Activated B cell treated with CpG ODN at 0.5 μM for 24 hours (primary cell): ENCODE measurements at regions not wholly inside any gene's neighbourhood (a gene's known extent, or its start where the extent isn't known, plus 50 kb on each side); places are given as distances from the start of the nearest gene placed in this dataset.

ENCODE experiments used
- ATAC-seq: fragments of 200-7000 bp; cut with Tn5 transposase; one replicate; pipeline ENCODE4 v1.10.0; 2021; ENCODE audit warnings: low read depth, mild to moderate bottlenecking, moderate library complexity
- CTCF ChIA-PET: fragments of 350-600 bp; sonication (Branson Sonifier 250); formaldehyde crosslinking; loops from one replicate; lab custom pipeline; 2021; ENCODE audit warnings: antibody characterized with exemption; lab: Charles Lee
- POLR2A ChIA-PET: fragments of 350-600 bp; sonication (Branson Sonifier 250); formaldehyde crosslinking; loops from one replicate; lab custom pipeline; 2021; ENCODE audit warnings: antibody characterized with exemption; lab: Charles Lee
- DNase-seq: peaks from one replicate; pipeline ENCODE4 v3.0.0; 2022
- H3K27ac Mint-ChIP-seq: one replicate; pipeline ENCODE4 v1.8.0; 2020; ENCODE audit warnings: mixed read lengths
- H3K27me3 Mint-ChIP-seq: one replicate; pipeline ENCODE4 v1.8.0; 2021; ENCODE audit warnings: mixed read lengths
- H3K36me3 Mint-ChIP-seq: one replicate; pipeline ENCODE4 v1.8.0; 2021; ENCODE audit warnings: low read depth, mixed read lengths
- H3K4me1 Mint-ChIP-seq: one replicate; pipeline ENCODE4 v1.8.0; 2021; ENCODE audit warnings: mixed read lengths
- H3K4me3 Mint-ChIP-seq: one replicate; pipeline ENCODE4 v1.8.0; 2020; ENCODE audit warnings: mild to moderate bottlenecking, mixed read lengths
- H3K9me3 Mint-ChIP-seq: one replicate; pipeline ENCODE4 v1.8.0; 2020; ENCODE audit warnings: mixed read lengths
- CTCF ChIP-seq: fragments of 200-600 bp; IDR thresholded peaks from one replicate; pipeline ENCODE4 v1.8.0; 2022; ENCODE audit warnings: antibody characterized with exemption, mild to moderate bottlenecking
- intact Hi-C: fragments of 100-400 bp; cut with micrococcal nuclease; formaldehyde crosslinking; loops from one replicate; pipeline ENCODE4 v1.15.1; 2024

DNA sequence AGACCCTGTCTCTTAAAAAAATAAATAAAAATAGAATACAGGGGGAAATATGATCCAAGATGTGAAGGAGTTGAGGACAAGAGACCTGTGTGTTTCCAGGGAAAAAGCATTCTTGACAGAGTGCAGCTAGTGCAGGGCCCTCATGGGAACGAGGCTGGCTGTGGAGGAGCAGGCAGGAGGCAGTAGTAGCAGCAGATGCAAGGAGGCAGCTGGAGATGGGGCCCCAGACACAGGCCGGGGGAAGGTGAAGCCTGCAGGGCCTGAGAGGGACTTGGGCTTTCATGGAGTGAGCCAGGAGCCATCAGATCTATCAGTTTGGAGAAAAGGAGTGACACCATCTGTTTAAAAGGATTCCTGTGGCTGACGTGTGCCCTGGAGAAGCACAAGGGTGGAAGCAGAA, 71.4 kb upstream of the ZNF438 start:
- intact Hi-C loops, result no loop called here
- no peak overlapping the region for H3K27ac Mint-ChIP-seq
- DNase-seq, result no peak
- H3K27me3 Mint-ChIP-seq, result peaks cover 2% of the 10 kb centered on the region
- no peak for TF ChIP-seq CTCF
- peaks cover 21% of the 10 kb centered on the region for H3K4me1 Mint-ChIP-seq
- POLR2A ChIA-PET, result no interaction called here
- ATAC-seq, result no peak
- no peaks in the 10 kb centered on the region for H3K36me3 Mint-ChIP-seq
- no peaks in the 10 kb centered on the region for H3K9me3 Mint-ChIP-seq
- no peak overlapping the region for H3K4me3 Mint-ChIP-seq
- CTCF ChIA-PET, result no interaction called here

GRCh38 chr10:31112961-31113360, 81.3 kb upstream of the ZNF438 start:
- POLR2A ChIA-PET, result no interaction called here
- ATAC-seq (no peak), DNase-seq (no peak)
- CTCF ChIA-PET, result no interaction called here
- TF ChIP-seq CTCF, result no peak
- H3K4me3 Mint-ChIP-seq, result no peak overlapping the region
- H3K36me3 Mint-ChIP-seq, result no peaks in the 10 kb centered on the region
- peaks cover 3% of the 10 kb centered on the region for H3K27me3 Mint-ChIP-seq
- intact Hi-C loops, result no loop called here
- H3K9me3 Mint-ChIP-seq, result no peaks in the 10 kb centered on the region
- H3K27ac Mint-ChIP-seq, result no peak overlapping the region
- H3K4me1 Mint-ChIP-seq, result no peaks in the 10 kb centered on the region

DNA sequence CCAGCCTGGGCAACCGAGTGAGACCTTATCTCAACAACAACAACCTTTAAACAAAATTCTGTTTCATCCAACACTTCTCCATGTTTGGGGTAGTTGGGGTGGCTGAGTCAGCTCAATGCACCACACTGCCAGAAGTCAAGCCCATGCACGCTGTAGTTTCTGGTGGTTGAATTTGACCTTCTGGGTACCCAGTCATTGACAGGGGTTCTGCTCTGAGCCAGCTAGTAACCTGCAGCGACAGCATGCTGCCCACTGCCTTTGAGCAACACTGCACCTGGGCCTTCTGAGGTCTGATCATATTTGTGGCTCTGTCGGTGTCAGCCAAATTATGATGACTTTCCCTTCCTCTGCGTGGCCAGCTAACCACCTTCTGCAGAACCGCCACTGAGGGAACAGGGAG, 84.6 kb upstream of the ZNF438 start:
- Mint-ChIP-seq H3K27ac (no peak overlapping the region), H3K27me3 (peaks cover 4% of the 10 kb centered on the region), H3K9me3 (no peaks in the 10 kb centered on the region), H3K36me3 (no peaks in the 10 kb centered on the region), H3K4me1 (no peaks in the 10 kb centered on the region), H3K4me3 (no peak overlapping the region)
- no peak for TF ChIP-seq CTCF
- ATAC-seq (no peak), DNase-seq (no peak)
- intact Hi-C loops, result no loop called here
- ChIA-PET CTCF (no interaction called here), POLR2A (interaction anchor here (0.6 kb wide), 1 partner anchor 40 kb away, joined by 5 read pairs; no protein-coding TSS in a partner anchor)

DNA sequence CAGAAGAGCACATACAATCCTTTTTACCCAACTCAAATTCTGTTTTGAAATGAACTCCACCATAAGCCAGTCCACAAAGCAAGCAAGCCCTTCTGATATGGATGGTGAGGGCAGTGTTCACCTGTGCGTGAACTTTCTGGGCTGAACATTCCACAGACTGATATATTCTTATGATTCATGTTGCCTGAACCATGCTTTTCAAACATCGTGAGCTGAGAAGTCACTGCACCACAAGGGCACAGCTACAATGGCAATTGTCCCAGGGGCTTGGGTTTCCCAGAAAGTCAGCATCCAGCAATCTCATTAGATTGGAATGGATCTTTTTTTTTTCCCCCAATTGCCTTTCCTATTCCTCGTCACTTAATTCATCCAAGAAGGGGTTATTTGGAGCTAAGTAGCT, 86.9 kb upstream of the ZNF438 start:
- POLR2A ChIA-PET, result interaction anchor here (0.6 kb wide), 1 partner anchor 23 kb away, joined by 4 read pairs; no protein-coding TSS in a partner anchor

GRCh38 chr10:31120392-31120791, 88.7 kb upstream of the ZNF438 start:
- no peak for TF ChIP-seq CTCF
- H3K4me3 Mint-ChIP-seq, result no peak overlapping the region
- no peaks in the 10 kb centered on the region for H3K36me3 Mint-ChIP-seq
- POLR2A ChIA-PET, result no interaction called here
- no peaks in the 10 kb centered on the region for H3K9me3 Mint-ChIP-seq
- H3K27ac Mint-ChIP-seq, result no peak overlapping the region
- intact Hi-C loops, result no loop called here
- peaks cover 5% of the 10 kb centered on the region for H3K4me1 Mint-ChIP-seq
- H3K27me3 Mint-ChIP-seq, result peaks cover 4% of the 10 kb centered on the region
- DNase-seq, result no peak
- CTCF ChIA-PET, result no interaction called here
- no peak for ATAC-seq

More for the DNA sequence above, 86.9 kb upstream of the ZNF438 start:
- H3K36me3 Mint-ChIP-seq, result no peaks in the 10 kb centered on the region
- DNase-seq, result no peak
- ATAC-seq, result no peak
- intact Hi-C loops, result no loop called here
- no peak overlapping the region for H3K27ac Mint-ChIP-seq
- peaks cover 4% of the 10 kb centered on the region for H3K27me3 Mint-ChIP-seq
- TF ChIP-seq CTCF, result no peak
- H3K4me1 Mint-ChIP-seq, result peaks cover 5% of the 10 kb centered on the region
- CTCF ChIA-PET, result no interaction called here
- no peaks in the 10 kb centered on the region for H3K9me3 Mint-ChIP-seq
- no peak overlapping the region for H3K4me3 Mint-ChIP-seq
